ENCODE measurements at regions not wholly inside any gene's neighbourhood (a gene's known extent, or its start where the extent isn't known, plus 50 kb on each side); places are given as distances from the start of the nearest gene placed in this dataset.

DNA sequence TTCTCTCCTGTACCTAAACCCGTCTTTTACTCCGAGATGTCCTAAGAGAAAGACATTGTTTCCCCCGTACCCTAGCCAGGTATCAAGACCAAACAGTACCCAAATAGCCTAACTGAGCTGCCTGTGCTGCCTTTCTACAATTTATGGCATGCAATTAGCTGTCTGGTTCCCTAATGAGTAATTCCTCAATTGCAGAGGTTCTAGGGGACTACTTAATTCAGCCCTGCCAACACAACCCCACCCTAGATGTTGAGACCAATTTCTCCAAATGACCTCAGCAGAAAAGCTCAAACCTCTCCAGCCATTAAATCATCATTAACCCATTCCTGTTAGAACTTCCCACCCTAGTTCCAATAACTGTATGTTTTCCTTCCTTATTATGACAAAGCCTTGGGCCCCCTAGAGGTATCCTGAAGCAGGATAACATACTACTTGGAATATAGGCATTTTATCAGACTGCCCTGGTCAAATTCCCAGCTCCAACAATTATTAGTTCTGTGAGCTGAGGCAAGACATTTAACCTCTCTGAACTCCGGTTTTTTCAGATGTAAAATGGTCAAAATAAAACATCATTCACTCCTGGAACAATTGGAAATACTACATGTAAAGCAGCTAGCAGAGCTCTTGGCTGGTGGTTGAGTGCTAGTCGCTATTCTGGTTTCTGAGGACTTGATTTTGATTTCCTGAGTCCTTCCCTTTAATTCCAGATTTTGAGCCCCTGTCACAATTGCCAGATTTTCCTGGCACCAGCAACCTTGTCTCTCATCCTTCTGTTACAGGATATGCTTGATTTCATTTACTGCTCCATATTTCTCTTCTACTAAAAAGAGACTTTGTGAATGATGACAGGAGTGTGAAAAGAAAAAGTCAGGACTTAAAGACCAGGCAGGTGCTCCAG, 244.6 kb upstream of the TENM3 start:
- no peaks in the 10 kb centered on the region for H3K9me3 ChIP-seq
- WGBS, 2 donors: 83% methylated on average over 5 of the region's 5 CpGs
- no peaks in the 10 kb centered on the region for H3K27me3 ChIP-seq
- no peak overlapping the region for H3K27ac ChIP-seq
- no peaks in the 10 kb centered on the region for H3K36me3 ChIP-seq
- no peaks in the 10 kb centered on the region for H3K4me1 ChIP-seq
- no peak overlapping the region for H3K4me3 ChIP-seq (replicated peaks in 1 of 3)
- DNase-seq: no peak
- intact Hi-C loops (cut with DNase I): no loop called here
- no peak for TF ChIP-seq POLR2A (IDR thresholded peaks at IDR 0.05)
- TF ChIP-seq, protein P1, sequence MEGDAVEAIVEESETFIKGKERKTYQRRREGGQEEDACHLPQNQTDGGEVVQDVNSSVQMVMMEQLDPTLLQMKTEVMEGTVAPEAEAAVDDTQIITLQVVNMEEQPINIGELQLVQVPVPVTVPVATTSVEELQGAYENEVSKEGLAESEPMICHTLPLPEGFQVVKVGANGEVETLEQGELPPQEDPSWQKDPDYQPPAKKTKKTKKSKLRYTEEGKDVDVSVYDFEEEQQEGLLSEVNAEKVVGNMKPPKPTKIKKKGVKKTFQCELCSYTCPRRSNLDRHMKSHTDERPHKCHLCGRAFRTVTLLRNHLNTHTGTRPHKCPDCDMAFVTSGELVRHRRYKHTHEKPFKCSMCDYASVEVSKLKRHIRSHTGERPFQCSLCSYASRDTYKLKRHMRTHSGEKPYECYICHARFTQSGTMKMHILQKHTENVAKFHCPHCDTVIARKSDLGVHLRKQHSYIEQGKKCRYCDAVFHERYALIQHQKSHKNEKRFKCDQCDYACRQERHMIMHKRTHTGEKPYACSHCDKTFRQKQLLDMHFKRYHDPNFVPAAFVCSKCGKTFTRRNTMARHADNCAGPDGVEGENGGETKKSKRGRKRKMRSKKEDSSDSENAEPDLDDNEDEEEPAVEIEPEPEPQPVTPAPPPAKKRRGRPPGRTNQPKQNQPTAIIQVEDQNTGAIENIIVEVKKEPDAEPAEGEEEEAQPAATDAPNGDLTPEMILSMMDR (IDR thresholded peaks at IDR 0.05): peak in 1 of 6 experiments; percentile 5

GRCh38 chr4:182000077-182000476, 243.1 kb upstream of the TENM3 start:
- H3K9me3 ChIP-seq: no peaks in the 10 kb centered on the region
- no peaks in the 10 kb centered on the region for H3K27me3 ChIP-seq
- intact Hi-C loops (cut with DNase I): no loop called here
- H3K4me1 ChIP-seq: no peaks in the 10 kb centered on the region
- no peak for DNase-seq
- no peak overlapping the region for H3K27ac ChIP-seq
- TF ChIP-seq, protein P1 (IDR thresholded peaks at IDR 0.05): no peak
- no peak for TF ChIP-seq POLR2A (IDR thresholded peaks at IDR 0.05)
- no peak overlapping the region for H3K4me3 ChIP-seq (replicated peaks in 1 of 3)
- no peaks in the 10 kb centered on the region for H3K36me3 ChIP-seq
- WGBS, 2 donors: 78 to 90% methylated on average over 6 of the region's 6 CpGs

GRCh38 chr4:182010876-182011275, 232.3 kb upstream of the TENM3 start:
- H3K4me1 ChIP-seq: no peaks in the 10 kb centered on the region

DNA sequence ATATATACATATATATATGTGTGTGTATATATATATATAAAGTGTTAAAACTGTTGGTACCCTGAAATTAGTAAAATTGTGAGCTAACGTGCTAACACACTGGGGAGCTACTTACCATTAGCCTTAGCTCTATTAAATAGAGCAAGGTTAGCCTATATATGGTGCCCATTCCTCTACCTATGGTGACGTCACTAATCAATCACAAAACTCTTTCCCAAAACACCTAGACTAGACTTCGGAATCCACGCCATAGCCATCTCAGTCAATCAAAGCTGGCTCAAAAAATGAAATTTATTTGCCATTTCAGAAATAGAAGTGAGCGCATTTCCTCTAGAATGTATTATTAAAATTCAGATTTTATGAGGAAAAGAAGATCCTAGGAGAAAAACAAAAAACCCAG, 229.0 kb upstream of the TENM3 start:
- 87 to 96% methylated on average over 5 of the region's 5 CpGs for WGBS, 2 donors
- Histone ChIP-seq H3K9me3 (no peaks in the 10 kb centered on the region), H3K27me3 (no peaks in the 10 kb centered on the region), H3K36me3 (no peaks in the 10 kb centered on the region), H3K27ac (no peak overlapping the region), H3K4me3 (replicated peaks in 1 of 3) (no peak overlapping the region), H3K4me1 (no peaks in the 10 kb centered on the region)
- no peak for DNase-seq
- intact Hi-C loops (cut with DNase I): no loop called here
- no peak for TF ChIP-seq POLR2A (IDR thresholded peaks at IDR 0.05)
- TF ChIP-seq, protein P1 (IDR thresholded peaks at IDR 0.05): no peak

More at GRCh38 chr4:182010876-182011275, 232.3 kb upstream of the TENM3 start:
- Histone ChIP-seq H3K4me3 (replicated peaks in 1 of 3) (no peak overlapping the region), H3K27me3 (no peaks in the 10 kb centered on the region), H3K27ac (no peak overlapping the region), H3K9me3 (no peaks in the 10 kb centered on the region), H3K36me3 (no peaks in the 10 kb centered on the region)
- no peak for TF ChIP-seq POLR2A (IDR thresholded peaks at IDR 0.05)
- TF ChIP-seq, protein P1 (IDR thresholded peaks at IDR 0.05): no peak
- no peak for DNase-seq
- intact Hi-C loops (cut with DNase I): no loop called here
- WGBS, 2 donors: 91 to 93% methylated on average over 1 of the region's 1 CpG

DNA sequence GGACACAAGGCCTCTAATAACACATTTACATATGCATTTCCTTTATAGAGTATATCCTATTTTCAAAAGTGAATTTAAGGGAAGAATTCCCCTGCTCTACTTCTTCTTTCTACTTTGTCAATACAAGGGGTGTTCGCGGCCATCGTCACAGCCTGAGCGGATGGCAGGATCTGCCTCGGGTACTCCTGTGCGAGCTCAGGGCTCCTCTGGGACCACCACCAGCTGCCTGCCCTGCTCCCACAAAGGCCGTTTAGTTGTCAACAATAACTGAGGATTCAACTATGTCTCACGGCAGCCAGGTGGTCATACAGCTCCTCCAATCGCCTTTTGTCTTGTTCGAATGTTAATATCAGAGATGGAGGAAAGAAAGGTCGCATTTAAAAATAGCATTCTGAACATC, 228.2 kb upstream of the TENM3 start:
- TF ChIP-seq POLR2A (IDR thresholded peaks at IDR 0.05): no peak
- TF ChIP-seq, protein P1 (IDR thresholded peaks at IDR 0.05): no peak
- intact Hi-C loops (cut with DNase I): no loop called here
- H3K4me1 ChIP-seq: no peaks in the 10 kb centered on the region
- H3K27ac ChIP-seq: no peak overlapping the region
- H3K36me3 ChIP-seq: no peaks in the 10 kb centered on the region
- WGBS, 2 donors: 87 to 93% methylated on average over 11 of the region's 11 CpGs
- H3K27me3 ChIP-seq: no peaks in the 10 kb centered on the region
- no peaks in the 10 kb centered on the region for H3K9me3 ChIP-seq
- no peak overlapping the region for H3K4me3 ChIP-seq (replicated peaks in 1 of 3)
- DNase-seq: no peak
